ENCODE measurements at regions not wholly inside any gene's neighbourhood (a gene's known extent, or its start where the extent isn't known, plus 50 kb on each side); places are given as distances from the start of the nearest gene placed in this dataset.
"Not testable (repeated sequence)": the region's sequence is repeated elsewhere in the genome, so short reads cannot be mapped to it uniquely, and the experiment has no call there.

DNA sequence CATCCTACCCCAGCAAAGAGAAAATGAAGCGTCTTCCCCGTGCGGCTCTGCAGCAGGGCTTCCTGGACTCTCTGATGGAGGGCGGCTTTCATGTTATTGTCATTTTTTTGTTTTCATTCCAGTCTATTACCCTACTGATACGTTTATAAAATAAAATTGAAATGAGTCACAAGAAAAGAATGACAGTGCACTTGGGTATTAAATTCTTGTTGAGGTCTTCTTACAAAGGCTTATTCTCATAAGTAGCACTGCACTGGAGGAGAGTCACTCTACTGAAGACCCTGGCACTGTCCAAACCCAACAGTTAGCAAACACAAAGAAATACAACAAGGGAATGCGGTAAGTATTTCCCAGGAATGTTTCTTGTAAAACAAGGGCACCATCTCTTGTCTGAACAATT lies 379.3 kb downstream of the MAFB start:
- no peak for DNase-seq

GRCh38 chr20:40307997-40308396 lies 381.0 kb downstream of the MAFB start:
- DNase-seq = no peak

DNA sequence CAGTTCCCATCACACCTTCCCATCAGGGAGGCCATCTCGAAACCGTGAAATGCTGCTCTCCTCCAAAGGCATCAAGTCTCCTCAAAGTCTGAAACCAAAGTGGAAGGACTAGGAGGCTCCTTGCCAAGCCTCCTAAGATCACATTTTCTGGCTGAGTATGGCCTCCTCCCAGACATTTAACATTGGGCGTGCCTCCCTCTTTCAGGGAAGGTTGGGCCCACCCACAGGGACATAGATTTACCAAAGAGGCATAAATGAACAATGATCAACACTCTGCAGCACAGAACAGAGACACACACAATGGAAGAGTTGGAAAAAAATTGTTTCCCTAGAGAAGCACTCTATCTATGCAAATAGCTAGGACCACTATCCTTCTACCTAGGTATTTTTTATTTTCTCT lies 381.8 kb downstream of the MAFB start:
- DNase-seq = no peak

GRCh38 chr20:40305303-40305702 lies 383.7 kb downstream of the MAFB start:
- no peak for DNase-seq

- DNase-seq = no peak
Measured at GRCh38 chr20:40304119-40304613, 384.9 kb downstream of the MAFB start.

DNA sequence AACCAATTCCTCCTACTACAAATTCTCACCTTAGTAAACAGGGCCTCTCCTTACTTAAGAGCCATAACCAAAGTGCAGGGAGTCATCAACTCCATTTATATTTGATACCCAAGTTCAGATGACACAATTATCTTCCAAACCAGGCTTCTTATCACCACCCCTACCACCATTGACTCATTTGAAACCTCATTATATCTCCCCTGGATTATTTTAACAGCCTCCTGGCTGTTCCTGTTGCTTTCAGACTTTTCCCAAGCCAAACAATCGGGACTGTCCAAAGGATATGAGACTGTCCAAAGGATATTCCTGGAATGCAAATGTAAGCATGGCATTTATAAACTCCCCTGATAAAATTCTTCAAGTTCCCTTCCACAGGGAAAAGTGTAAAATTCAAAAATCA lies 394.3 kb downstream of the MAFB start:
- no peak for DNase-seq

- DNase-seq = no peak
Measured at GRCh38 chr20:40294175-40294574, 394.9 kb downstream of the MAFB start.

- DNase-seq = no peak
Measured at GRCh38 chr20:40293740-40294139, 395.3 kb downstream of the MAFB start.

DNA sequence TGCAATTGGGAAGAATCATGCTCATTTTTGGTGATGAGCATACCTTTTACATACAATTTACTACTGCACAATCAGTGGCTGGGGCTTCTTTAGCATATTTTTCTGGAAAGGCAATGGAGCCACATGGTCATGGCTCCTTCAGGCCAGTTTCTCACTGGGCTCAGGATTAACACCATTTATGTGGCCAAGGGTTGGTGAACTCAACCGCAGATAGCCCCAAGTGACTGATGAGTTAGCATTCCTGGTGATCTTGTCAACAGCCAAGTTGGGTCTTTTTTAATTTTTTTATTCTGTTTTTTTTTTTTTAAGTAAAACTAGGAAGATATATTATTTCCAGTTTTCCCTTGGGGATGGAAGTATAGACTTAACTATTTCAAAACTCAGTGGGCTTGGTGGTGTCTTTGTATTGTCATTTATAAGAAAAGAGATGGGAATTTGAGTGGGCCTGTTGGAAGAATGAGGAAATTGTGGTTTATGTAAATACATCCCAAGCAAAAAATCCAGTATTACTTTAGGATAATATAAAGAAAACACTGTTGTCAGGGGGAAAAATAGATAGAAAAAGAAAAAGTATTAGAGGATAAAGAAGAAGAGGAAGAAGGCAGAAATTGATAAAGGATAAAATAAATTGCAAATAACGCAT lies 397.4 kb downstream of the MAFB start:
- no peak for DNase-seq

- no peak for DNase-seq
Measured at GRCh38 chr20:40287683-40288082, 401.4 kb downstream of the MAFB start.

- DNase-seq = peak; percentile 66
Measured at GRCh38 chr20:40286975-40287531, 402.0 kb downstream of the MAFB start.

DNA sequence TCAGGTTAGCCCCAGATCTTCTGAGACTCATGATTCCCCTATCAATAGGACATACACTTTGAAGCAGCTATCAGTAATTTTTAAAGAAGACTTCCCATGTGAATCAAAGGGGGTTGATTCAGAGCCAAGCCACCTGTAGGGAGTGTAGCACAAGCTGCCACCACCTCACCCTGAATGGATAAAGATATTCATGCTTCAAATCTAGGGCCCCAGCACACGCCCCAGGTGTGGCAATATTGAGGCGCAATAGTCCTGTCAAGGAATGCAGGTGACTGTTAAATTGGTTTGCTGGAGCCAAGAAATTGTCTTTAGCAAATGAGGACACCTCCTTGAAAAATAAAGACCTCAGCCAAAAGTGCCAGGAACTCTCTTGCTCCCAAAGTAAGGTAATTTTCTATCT lies 404.4 kb downstream of the MAFB start:
- DNase-seq = no peak

GRCh38 chr20:40283689-40284088 lies 405.3 kb downstream of the MAFB start:
- DNase-seq = no peak

GRCh38 chr20:40282941-40283340 lies 406.1 kb downstream of the MAFB start:
- no peak for DNase-seq

DNA sequence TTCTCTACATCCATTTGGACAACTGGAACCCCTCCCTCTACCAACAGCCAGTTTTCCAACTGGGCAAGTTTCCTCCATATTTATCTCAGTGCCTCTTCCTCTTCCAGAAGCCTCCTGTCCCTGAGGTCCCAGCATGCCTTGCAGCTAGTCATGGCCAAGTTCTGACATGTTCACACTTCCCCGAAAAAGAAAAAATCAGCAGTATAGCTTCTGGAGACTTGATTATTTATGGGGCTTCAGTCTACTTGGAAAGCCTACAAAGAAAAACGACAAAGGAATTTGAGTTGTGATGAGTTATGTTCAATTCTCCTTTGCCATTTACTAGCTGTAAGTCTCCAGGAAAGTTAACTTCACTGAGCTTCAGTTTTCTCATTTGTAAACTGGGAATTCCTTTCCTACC lies 406.5 kb downstream of the MAFB start:
- DNase-seq = no peak

DNA sequence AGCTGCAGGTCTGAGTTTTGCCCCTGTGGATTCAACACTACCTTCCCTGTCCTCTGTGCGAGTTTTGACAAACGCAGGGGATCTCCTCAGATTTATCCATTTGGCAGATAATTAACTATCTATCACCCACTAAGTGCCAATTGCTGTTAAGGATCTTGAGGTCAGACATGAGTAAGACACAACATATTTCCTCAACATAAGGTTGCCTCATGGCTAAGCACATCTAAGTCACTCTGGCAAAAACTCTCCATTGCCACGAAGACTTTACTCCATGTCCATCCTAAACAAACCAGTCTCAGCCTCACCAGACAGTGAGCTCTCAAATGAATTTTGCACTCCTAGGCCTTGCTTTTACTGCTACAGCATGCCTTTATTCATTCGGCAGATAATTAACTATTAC lies 408.4 kb downstream of the MAFB start:
- DNase-seq = no peak

GRCh38 chr20:40279390-40279789 lies 409.6 kb downstream of the MAFB start:
- DNase-seq = peak; percentile 50

DNA sequence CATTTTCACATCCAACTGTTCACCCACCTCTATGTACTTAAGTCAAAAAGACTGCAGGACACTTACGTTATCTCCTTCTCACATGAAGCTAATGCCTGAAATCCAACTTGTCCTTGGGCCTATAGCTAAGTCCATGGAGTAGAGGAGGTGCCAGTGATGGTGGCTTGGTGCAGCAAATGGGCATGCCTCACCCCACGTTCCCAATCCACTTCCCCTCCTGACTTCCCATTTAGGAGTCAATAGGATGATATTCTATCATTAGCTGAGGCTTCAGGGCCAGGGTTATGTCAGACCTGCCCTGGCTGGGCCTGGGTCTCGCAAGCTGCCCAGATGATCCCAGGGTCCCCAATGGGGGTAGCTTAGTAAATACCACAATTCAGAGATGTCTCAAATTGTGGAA lies 410.4 kb downstream of the MAFB start:
- no peak for DNase-seq

GRCh38 chr20:40276301-40276700 lies 412.7 kb downstream of the MAFB start:
- DNase-seq = no peak

DNA sequence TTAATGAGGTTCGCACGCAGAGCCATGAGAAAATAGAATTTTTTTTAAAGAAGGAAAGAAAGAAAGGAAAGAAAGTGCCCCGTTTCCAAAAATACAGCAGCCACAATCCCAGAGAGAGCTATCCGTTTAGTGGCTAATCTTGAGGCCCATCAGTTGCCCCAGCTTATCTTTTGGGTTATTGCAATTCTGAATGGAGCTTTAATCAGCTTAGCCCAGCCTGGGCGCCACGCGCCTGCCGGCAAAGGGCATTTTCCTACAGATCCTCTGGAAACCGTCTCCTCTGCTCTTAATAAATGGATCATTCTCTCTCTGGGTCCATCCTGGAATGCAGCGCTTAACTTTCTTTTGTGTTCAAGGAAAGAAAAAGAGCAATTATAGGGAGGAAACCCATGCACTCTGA lies 413.3 kb downstream of the MAFB start:
- DNase-seq = no peak

GRCh38 chr20:40274912-40275533 lies 414.0 kb downstream of the MAFB start:
- no peak for DNase-seq

DNA sequence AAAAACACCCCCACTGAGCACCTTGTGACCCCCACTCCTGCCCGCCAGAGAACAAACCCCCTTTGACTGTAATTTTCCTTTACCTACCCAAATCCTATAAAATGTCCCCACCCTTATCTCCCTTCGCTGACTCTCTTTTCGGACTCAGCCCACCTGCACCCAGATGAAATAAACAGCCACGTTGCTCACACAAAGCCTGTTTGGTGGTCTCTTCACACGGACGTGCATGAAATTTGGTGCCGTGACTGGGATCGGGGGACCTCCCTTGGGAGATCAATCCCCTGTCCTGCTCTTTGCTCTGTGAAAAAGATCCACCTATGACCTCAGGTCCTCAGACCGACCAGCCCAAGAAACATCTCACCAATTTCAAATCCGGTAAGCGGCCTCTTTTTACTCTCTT lies 419.8 kb downstream of the MAFB start:
- not testable (repeated sequence) for DNase-seq

- DNase-seq = no peak
Measured at GRCh38 chr20:40268321-40269075, 420.5 kb downstream of the MAFB start.

Data from femur (tissue), 1 donor.